HepG2 (cell line): ENCODE measurements at regions not wholly inside any gene's neighbourhood (a gene's known extent, or its start where the extent isn't known, plus 50 kb on each side); places are given as distances from the start of the nearest gene placed in this dataset.

Source experiments
- ATAC-seq: fragments of 200-7000 bp; cut with Tn5 transposase; 3 replicates; pipeline ENCODE4 v1.9.1; 2020; ENCODE audit warnings: mild to moderate bottlenecking, moderate library complexity
- BruUV-seq: library from RNA; stranded (reverse); fragments of 400-500 nt; replicated peaks from 2 replicates; lab custom pipeline; 2021; lab: Mats Ljungman, UMichigan
- CTCF ChIA-PET: fragments of 300-600 bp; formaldehyde crosslinking; extraction: SDS; loops from one replicate; lab custom pipeline; 2021; ENCODE audit warnings: low total read pairs, inconsistent platforms, low intra/inter-chr PET ratio; lab: Yijun Ruan, JAX
- POLR2A ChIA-PET: fragments of 350-600 bp; sonication (Branson Sonifier 250); formaldehyde crosslinking; loops from one replicate; lab custom pipeline; 2020; ENCODE audit warnings: antibody characterized with exemption, inconsistent platforms; lab: Yijun Ruan, JAX
- DNase-seq: peaks from one replicate; pipeline ENCODE4 v3.0.0-alpha.2; 2015; ENCODE audit warnings: low spot score
- FAIRE-seq: peaks from 3 replicates; lab custom pipeline; 2011; peaks lifted over from hg19 to GRCh38; lab: Jason Lieb, UNC
- H2AFZ ChIP-seq: one replicate; pipeline ENCODE4 v1.6.1; 2011; ENCODE audit warnings: low read length, inconsistent platforms
- H3K27ac ChIP-seq: fragments of 300-600 bp; 3 replicates; pipeline ENCODE4 v1.8.0; 2011; ENCODE audit warnings: mixed run types, mild to moderate bottlenecking, mixed read lengths, low read length, inconsistent platforms; ENCODE audit not compliant: insufficient read depth; ENCODE audit errors: extremely low read length
- H3K27me3 ChIP-seq, 2 experiments: fragments of 200-600 bp in 1 of 2; 2 replicates in 1 of 2; 3 replicates in 1 of 2; pipeline versions ENCODE4 v1.6.0 to v1.8.0; 2011; ENCODE audit warnings: low read length in 2 of 2, mild to moderate bottlenecking in 2 of 2, moderate library complexity in 2 of 2, inconsistent platforms in 1 of 2; ENCODE audit not compliant: insufficient read depth in 2 of 2, control insufficient read depth in 1 of 2
- H3K36me3 ChIP-seq, 2 experiments: fragments of 200-600 bp in 1 of 2; replicated peaks in 1 of 2; 2 replicates in 1 of 2; 3 replicates in 1 of 2; pipeline versions ENCODE4 v1.5.1 to v1.8.0; 2011; ENCODE audit warnings: low read length in 2 of 2, inconsistent platforms in 1 of 2; ENCODE audit not compliant: insufficient read depth in 2 of 2, control insufficient read depth in 1 of 2
- H3K4me1 ChIP-seq: 2 replicates; pipeline ENCODE4 v1.5.1; 2012; ENCODE audit warnings: low read length, inconsistent platforms; ENCODE audit not compliant: insufficient read depth
- H3K4me2 ChIP-seq: 2 replicates; pipeline ENCODE4 v1.6.0; 2011; ENCODE audit warnings: low read depth, low read length, inconsistent platforms
- H3K4me3 ChIP-seq, 3 experiments: fragments of 200-600 bp in 1 of 3; sonication (generic), shearing (Covaris generic) in 1 of 3; replicated peaks in 1 of 3; 2 replicates each; pipeline ENCODE4 v1.5.1; 2011 to 2016; ENCODE audit warnings: low read length in 3 of 3, inconsistent platforms in 2 of 3, low read depth in 2 of 3, mild to moderate bottlenecking in 2 of 3, control low read depth in 1 of 3, mixed read lengths in 1 of 3; ENCODE audit not compliant: insufficient read depth in 1 of 3
- H3K79me2 ChIP-seq: one replicate; pipeline ENCODE4 v1.6.1; 2011; ENCODE audit warnings: low read length, inconsistent platforms; ENCODE audit not compliant: insufficient read depth
- H3K9ac ChIP-seq: 2 replicates; pipeline ENCODE4 v1.6.0; 2011; ENCODE audit warnings: mild to moderate bottlenecking, low read depth, low read length, inconsistent platforms; ENCODE audit not compliant: insufficient read depth
- H3K9me3 ChIP-seq: 2 replicates; pipeline ENCODE4 v1.5.1; 2012; ENCODE audit warnings: mild to moderate bottlenecking, low read length
- H4K20me1 ChIP-seq: 2 replicates; pipeline ENCODE4 v1.6.0; 2011; ENCODE audit warnings: inconsistent platforms, mild to moderate bottlenecking, low read length, moderate library complexity; ENCODE audit not compliant: insufficient read depth
- ADNP ChIP-seq: sonication (generic); formaldehyde crosslinking; IDR thresholded peaks from 2 replicates; pipeline ENCODE4 v1.4.0; 2020; ENCODE audit warnings: missing genetic modification reagents
- CHCHD3 ChIP-seq: sonication (generic); formaldehyde crosslinking; IDR thresholded peaks from 2 replicates; pipeline ENCODE4 v1.8.0; 2022; ENCODE audit warnings: mild to moderate bottlenecking, missing genetic modification reagents, moderate library complexity
- JARID2 ChIP-seq: sonication (generic); formaldehyde crosslinking; IDR thresholded peaks from 2 replicates; pipeline ENCODE4 v1.8.1; 2023; ENCODE audit warnings: missing genetic modification reagents, inconsistent platforms; ENCODE audit not compliant: insufficient replicate concordance
- KAT7 ChIP-seq: IDR thresholded peaks from 2 replicates; pipeline ENCODE4 v1.6.1; 2018; ENCODE audit warnings: borderline replicate concordance, missing compliant biosample characterization
- KDM3A ChIP-seq: IDR thresholded peaks from 2 replicates; pipeline ENCODE4 v1.6.1; 2018; ENCODE audit warnings: low read depth, missing compliant biosample characterization
- KLF9 ChIP-seq: IDR thresholded peaks from 2 replicates; pipeline ENCODE4 v1.6.1; 2016; ENCODE audit warnings: low read depth
- NBN ChIP-seq: fragments of 450-650 bp; conservative IDR thresholded peaks from 2 replicates; pipeline ENCODE4 v1.6.1; 2017
- PHB2 ChIP-seq: fragments of 450-650 bp; IDR thresholded peaks from 2 replicates; pipeline ENCODE4 v1.6.1; 2018; ENCODE audit not compliant: partially characterized antibody
- RFX1 ChIP-seq: fragments of 450-650 bp; IDR thresholded peaks from 2 replicates; pipeline ENCODE4 v1.6.1; 2017
- STAT5B ChIP-seq: sonication (generic); formaldehyde crosslinking; IDR thresholded peaks from 2 replicates; pipeline ENCODE4 v1.4.0; 2020; ENCODE audit warnings: missing genetic modification reagents
- ZNF136 ChIP-seq: sonication (generic); formaldehyde crosslinking; IDR thresholded peaks from 2 replicates; pipeline ENCODE4 v1.8.1; 2022; ENCODE audit warnings: low read depth, mild to moderate bottlenecking, moderate library complexity, missing genetic modification reagents
- ZNF234 ChIP-seq: sonication (generic); formaldehyde crosslinking; conservative IDR thresholded peaks from 2 replicates; pipeline ENCODE4 v1.5.1; 2020; ENCODE audit warnings: mild to moderate bottlenecking, missing genetic modification reagents
- ZNF737 ChIP-seq: sonication (generic); formaldehyde crosslinking; IDR thresholded peaks from 2 replicates; pipeline ENCODE4 v1.5.0; 2020; ENCODE audit warnings: missing genetic modification reagents, mild to moderate bottlenecking, borderline replicate concordance
- ZSCAN9 ChIP-seq: IDR thresholded peaks from 2 replicates; pipeline ENCODE4 v1.6.1; 2016; ENCODE audit warnings: borderline replicate concordance
- WGBS: methylation state at CpG from one replicate; pipeline ENCODE4 v1.1.6; 2017; ENCODE audit warnings: low lambda C conversion rate; 5-methylcytosine and 5-hydroxymethylcytosine counted together
- in situ Hi-C: cut with HindIII; loops from 2 replicates; pipeline ENCODE4 v1.10.0; 2017; ENCODE audit warnings: low pct_unique_long_range_greater_than_20kb; ENCODE audit not compliant: extremely low pct_ligation_motif_present
- intact Hi-C: fragments of 100-400 bp; cut with micrococcal nuclease; formaldehyde crosslinking; loops from one replicate; pipeline ENCODE4 v1.10.0; 2022; ENCODE audit not compliant: unreplicated experiment

DNA sequence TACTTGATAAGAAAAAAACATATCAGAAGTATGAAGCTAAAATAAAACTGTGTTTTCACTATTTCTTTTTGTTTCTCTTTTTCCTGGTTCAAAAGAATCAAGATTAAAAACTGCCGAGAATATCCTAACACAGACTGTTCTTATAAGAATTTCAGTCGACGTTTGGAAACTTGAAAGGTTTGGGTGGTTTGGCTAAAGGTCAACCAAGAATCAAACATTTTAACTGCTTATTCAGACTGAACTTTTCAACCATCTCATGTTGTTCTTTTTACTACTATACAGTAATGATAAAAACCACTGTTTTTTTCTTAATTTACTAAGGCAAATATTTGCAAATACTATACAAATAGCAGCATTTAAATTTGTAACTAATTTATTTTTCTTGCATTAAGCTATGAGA lies 308.5 kb upstream of the TFPI start:
- in situ Hi-C loops (no loop called here), intact Hi-C loops (no loop called here)
- no peak for FAIRE-seq
- Histone ChIP-seq H3K36me3 (no peaks in the 10 kb centered on the region), H3K79me2 (no peaks in the 10 kb centered on the region), H2AFZ (no peak overlapping the region), H3K27ac (no peak overlapping the region)
- DNase-seq: no peak
- ChIA-PET POLR2A (no interaction called here), CTCF (no interaction called here)
- BruUV-seq: no TSS peak
- TF ChIP-seq ZNF234 (CRISPR knock-in tag) (no peak), STAT5B (CRISPR knock-in tag) (no peak), ZNF737 (CRISPR knock-in tag) (no peak), CHCHD3 (CRISPR knock-in tag) (no peak), KAT7 (CRISPR knock-in tag) (no peak), ZNF136 (no peak), ADNP (no peak), PHB2 (no peak), KLF9 (CRISPR knock-in tag) (no peak), NBN (no peak), RFX1 (no peak), ZSCAN9 (CRISPR knock-in tag) (no peak), KDM3A (CRISPR knock-in tag) (no peak), JARID2 (CRISPR knock-in tag) (no peak)
- TF ChIP-seq, all 625 proteins: peak for 0
- peaks cover 9% of the 10 kb centered on the region; the same call in 1 of the 2 replicates for H3K4me1 ChIP-seq
- H3K9me3 ChIP-seq: no peaks in the 10 kb centered on the region
- no peaks in the 10 kb centered on the region for H4K20me1 ChIP-seq
- under 1% methylated on average over 3 of the region's 3 CpGs for WGBS
- no peak overlapping the region for H3K4me3 ChIP-seq
- no peak for ATAC-seq
- H3K27me3 ChIP-seq: peaks cover 0 to 17% of the 10 kb centered on the region in 2 experiments; a peak in 2 of 5 replicates
- no peak overlapping the region for H3K4me2 ChIP-seq
- H3K9ac ChIP-seq: no peak overlapping the region
